GM18498 (cell line): ENCODE measurements at regions not wholly inside any gene's neighbourhood (a gene's known extent, or its start where the extent isn't known, plus 50 kb on each side); places are given as distances from the start of the nearest gene placed in this dataset.

Experiments used
- ATAC-seq: cut with Tn5 transposase; IDR thresholded peaks from one replicate; pipeline ENCODE4 v1.9.1; 2021; ENCODE audit warnings: mild to moderate bottlenecking, moderate library complexity; ENCODE audit not compliant: unreplicated experiment

GRCh38 chr17:69716556-69716955 lies 302.1 kb downstream of the MAP2K6 start:
- no peak for ATAC-seq

DNA sequence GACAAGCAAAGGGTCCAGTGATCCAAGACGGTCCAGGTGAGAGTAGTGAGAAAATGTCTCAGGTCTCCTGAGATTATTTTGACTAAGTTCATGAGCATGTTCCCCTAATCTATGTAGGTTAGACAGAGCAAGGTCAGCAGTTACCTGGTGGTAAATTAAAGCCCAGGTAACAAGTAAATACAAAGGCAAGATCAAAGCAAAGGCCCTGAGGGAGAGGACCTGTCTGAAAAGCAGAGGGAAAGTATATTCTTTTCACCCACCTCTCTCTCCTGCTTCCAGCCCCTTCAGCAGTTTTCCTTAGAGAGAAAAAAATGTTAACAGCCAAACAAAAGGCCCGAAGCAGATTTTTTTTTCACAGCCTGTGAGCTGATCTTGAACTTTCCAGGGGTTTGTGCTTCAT lies 302.7 kb downstream of the MAP2K6 start:
- no peak for ATAC-seq

GRCh38 chr17:69717819-69718218 lies 303.3 kb downstream of the MAP2K6 start:
- ATAC-seq, result no peak

DNA sequence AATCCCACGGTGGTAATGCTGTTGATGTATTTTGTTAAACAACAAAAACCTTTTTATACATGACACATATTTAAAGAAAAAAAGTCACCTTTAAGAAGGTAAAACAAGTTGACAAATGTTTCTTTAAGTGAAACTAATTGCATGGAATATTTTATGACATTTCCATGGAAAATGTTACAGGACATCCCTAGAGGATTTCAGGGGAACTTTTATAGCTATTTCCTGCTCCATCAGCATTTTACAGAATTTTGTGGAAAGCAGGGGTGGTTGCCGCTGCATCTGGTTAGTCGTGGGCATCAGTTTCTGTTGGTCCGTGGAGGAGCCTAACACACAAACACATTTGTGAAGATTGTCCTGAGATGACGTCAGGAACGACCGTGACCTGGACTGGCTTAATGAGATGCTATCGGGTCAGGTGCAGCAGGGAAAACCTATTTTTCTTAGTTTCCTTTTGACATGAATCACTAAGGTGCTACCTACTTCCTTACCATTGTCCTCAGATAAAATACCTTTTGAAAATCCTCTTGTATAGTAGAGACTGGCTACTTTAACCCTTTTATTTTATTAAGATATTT lies 305.1 kb downstream of the MAP2K6 start:
- ATAC-seq, result no peak

DNA sequence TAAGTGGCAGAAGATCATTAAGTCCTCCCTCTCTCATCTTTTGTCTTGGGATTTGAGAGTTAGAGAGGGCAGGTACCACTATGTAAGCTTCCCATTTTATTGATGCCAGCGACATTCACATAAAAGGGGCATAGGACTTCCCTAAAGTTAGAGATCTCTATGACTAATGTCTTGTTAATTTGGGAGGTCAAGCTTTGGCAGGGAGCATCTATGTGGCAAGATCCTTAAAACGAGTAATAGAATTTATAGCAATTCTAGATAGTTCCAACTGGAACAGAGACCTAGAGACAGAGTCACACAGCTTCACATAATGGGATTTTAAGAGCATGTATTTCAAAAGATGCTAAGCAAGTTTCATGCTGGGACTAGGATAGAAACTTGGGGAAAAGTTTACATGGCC lies 308.0 kb downstream of the MAP2K6 start:
- no peak for ATAC-seq

DNA sequence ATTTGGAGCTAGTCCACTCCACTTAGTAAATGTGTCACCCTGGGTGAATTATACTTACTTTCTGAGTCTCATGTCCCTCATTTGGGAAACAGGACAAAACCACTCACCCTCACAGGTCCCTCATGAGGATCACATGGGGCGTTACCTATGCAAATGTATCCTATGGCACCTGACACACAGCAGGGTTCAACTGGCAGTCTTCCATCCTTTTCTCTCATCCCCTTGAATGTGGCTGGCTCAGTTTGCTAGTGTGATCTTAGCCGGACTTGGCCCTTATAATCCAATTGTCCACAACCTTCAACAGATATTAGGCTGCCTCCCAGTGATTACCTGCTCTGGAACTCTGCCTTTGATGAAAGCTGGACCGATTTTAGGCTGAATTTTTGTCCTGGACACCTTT lies 308.8 kb downstream of the MAP2K6 start:
- no peak for ATAC-seq

DNA sequence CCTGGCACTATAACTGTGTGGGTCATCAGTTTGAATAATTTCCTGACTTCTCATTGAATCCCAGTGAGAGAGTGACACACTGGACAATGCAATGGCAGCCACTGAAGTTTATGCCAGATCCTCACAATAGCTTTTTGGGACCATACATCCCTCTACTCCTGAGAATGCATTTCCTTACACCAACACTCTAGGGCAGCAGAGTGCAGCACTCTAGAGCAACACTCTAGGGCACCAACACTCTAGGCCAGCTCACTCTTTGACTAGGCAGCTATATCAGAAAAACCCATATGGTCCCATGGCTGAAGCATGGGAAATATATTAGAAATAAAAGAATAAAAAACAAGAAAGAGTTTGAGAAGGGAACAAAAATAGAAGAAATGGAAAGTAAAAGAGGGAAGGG lies 309.2 kb downstream of the MAP2K6 start:
- no peak for ATAC-seq

GRCh38 chr17:69724238-69724637 lies 309.7 kb downstream of the MAP2K6 start:
- no peak for ATAC-seq

DNA sequence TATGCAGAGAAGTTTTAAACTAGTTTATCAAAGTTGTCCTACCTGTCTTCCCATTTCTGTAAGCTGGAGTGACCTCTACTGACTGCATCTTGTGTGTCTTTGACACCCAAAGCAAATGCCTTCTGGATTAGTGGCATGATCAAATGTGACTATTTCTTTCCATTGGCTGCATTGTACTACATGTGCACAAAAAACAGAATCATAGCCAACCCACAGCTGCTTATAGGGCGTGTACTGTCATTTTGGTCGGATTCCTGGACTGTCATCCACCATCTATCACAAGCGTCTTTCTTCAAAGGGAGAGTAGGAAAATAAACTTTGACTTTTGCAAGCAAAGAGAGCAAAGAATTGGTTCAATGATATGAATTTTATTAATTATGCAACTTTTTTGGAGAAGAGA lies 310.6 kb downstream of the MAP2K6 start:
- ATAC-seq, result no peak

- no peak for ATAC-seq
Measured at GRCh38 chr17:69728816-69729215, 314.3 kb downstream of the MAP2K6 start.

DNA sequence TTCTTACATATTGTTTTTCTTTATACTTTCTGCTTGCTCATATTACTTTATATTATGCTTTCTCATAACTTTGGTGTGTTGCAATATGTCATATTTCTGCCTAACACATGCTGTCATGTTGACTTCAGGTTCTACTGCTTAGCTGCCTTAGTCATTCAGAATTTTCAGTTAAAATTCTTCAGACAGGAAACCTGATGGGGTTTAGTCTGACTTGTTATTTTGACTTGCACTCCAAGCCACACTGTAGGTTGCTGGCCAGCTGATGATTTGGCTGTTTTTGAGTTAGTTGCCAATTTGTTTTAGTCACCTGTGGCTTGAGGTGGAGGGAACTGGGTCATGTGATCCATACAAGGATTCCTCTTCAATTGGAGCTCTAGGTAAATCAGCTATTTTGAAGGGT lies 315.4 kb downstream of the MAP2K6 start:
- no peak for ATAC-seq

DNA sequence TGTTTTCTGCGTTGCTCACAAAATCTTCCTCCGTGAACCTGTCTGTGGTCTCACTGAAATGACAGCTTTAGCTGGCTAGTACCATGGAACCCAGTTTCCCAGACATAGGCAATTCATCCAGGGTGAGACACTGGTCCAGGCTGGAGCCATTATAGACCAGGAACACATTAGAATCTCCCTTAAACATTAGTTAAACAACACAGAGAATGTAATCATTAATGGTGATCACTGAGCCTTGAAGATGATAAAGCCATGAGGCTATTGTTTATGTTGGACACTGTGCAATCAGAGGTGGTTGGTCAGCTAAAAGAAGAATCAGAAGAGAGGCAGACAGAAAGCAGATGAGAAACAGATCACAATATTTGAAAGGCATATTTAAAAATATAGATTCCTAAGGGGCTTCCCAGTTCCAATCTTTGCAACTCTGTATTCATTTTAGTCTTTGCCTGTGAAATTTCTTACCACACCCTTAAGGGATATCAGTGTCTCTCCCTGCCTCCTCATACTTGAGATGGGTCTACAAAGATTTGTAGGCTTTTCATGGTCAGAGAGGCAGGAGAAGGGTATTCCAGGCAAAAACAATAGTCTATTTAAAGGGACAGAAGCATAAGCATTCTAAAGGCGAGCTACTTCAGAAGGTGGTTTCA lies 317.9 kb downstream of the MAP2K6 start:
- ATAC-seq, result no peak

GRCh38 chr17:69733171-69734012 lies 318.9 kb downstream of the MAP2K6 start:
- ATAC-seq, result no peak

DNA sequence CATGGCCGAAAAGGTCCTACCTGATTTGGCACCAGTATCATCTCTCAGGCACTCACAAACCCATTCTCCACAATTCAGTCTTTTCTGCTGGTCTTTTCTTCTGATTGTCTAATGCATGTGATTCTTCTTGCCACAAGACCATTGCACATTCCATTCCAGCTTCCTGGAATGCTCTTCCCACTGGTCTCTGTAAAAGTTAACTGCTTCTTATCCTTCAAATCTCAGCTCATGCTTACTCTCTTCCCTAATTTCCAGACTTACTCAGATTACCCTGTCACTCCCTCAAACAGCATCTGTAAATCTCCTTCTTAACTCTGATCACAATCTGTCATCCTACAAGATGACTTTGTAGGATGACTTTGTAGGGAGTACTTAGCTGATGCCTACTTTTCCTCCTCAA lies 320.2 kb downstream of the MAP2K6 start:
- no peak for ATAC-seq

DNA sequence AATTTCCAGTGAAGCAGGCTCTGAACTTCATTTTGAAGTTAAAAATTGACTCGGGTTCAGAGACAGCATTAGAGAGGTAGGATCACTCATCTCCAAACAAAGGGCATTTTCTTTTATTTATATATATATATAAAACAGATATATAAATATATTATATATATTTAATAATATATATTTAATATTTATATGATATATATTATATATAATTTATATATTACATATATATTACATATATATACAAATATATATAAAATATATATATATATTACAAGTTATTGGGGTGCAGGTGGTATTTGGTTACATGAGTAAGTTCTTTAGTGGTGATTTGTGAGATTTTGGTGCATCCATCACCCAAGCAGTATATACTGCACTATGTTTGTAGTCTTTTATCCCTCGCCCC lies 320.8 kb downstream of the MAP2K6 start:
- no peak for ATAC-seq

DNA sequence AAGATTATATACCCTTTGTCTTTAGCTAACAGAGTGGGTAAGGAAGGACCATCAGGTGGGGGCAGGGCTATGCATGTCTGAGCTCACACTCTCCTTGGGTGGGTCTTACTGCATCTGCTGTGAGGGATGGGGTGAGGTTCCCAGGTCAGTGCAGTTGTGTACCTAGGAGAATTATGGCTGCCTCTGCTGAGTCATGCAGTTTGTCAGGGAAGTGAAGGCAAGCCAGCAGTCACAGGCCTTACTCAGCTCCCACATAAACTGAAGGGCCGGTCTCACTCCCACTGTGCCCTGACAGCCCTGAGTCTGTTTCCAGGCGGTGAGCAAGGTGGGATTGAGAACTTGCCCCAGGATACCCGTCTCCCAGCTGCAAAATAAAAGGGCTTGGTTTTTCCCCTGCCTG lies 328.6 kb downstream of the MAP2K6 start:
- ATAC-seq, result no peak

- ATAC-seq, result no peak
Measured at GRCh38 chr17:69744512-69745070, 330.1 kb downstream of the MAP2K6 start.

DNA sequence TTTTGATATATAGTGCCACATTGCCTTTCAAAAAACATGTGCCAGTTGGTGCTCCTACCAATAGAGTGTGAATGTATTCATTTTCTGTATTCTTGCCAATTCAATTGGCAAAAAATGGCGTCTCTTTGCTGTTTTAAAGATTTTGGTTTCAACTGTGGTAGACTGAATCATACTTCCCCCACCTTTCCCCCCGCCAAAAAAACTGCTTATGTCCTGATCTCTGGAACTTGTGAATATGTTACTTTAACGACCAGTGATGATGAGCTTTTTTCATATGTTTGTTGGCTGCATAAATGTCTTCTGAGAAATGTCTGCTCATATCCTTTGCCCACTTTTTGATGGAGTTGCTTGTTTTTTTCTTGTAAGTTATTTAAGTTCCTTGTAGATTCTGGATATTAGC lies 325.1 kb upstream of the KCNJ16 start:
- ATAC-seq, result no peak

- no peak for ATAC-seq
Measured at GRCh38 chr17:69757688-69758430, 317.2 kb upstream of the KCNJ16 start.

GRCh38 chr17:69760562-69760961 lies 314.5 kb upstream of the KCNJ16 start:
- no peak for ATAC-seq

GRCh38 chr17:69761011-69761410 lies 314.0 kb upstream of the KCNJ16 start:
- no peak for ATAC-seq
